ENCODE measurements at regions not wholly inside any gene's neighbourhood (a gene's known extent, or its start where the extent isn't known, plus 50 kb on each side); places are given as distances from the start of the nearest gene placed in this dataset.

DNA sequence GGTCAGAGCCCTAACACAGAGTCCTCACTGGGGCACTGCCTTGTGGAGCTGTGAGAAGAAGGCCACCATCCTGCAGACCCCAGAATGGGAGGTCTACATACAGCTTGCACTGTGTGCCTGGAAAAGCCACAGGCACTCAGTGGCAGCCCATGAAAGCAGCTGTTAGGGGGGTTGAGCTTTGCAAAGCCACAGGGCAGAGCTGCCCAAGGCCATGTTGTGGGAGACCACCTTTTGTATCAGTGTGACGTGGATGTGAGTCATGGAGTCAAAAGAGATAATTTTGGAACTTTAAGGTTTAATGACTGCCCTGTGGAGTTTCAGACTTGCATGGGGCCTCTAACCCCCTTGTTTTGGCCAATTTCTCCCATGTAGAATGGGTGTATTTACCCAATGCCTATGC is 52.9 kb upstream of the TPRG1 start:
- TF ChIP-seq, protein P1, sequence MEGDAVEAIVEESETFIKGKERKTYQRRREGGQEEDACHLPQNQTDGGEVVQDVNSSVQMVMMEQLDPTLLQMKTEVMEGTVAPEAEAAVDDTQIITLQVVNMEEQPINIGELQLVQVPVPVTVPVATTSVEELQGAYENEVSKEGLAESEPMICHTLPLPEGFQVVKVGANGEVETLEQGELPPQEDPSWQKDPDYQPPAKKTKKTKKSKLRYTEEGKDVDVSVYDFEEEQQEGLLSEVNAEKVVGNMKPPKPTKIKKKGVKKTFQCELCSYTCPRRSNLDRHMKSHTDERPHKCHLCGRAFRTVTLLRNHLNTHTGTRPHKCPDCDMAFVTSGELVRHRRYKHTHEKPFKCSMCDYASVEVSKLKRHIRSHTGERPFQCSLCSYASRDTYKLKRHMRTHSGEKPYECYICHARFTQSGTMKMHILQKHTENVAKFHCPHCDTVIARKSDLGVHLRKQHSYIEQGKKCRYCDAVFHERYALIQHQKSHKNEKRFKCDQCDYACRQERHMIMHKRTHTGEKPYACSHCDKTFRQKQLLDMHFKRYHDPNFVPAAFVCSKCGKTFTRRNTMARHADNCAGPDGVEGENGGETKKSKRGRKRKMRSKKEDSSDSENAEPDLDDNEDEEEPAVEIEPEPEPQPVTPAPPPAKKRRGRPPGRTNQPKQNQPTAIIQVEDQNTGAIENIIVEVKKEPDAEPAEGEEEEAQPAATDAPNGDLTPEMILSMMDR (IDR thresholded peaks at IDR 0.05) = no peak
- TF ChIP-seq POLR2A (IDR thresholded peaks at IDR 0.05) (no peak), POLR2AphosphoS5 (IDR thresholded peaks at IDR 0.05) (no peak)

Data from breast epithelium (tissue), 3 donors.